ENCODE measurements at regions not wholly inside any gene's neighbourhood (a gene's known extent, or its start where the extent isn't known, plus 50 kb on each side); places are given as distances from the start of the nearest gene placed in this dataset.

- H3K36me3 ChIP-seq (ENCODE audit: control insufficient read depth in 4 of 4, insufficient read depth in 3 of 4, low read depth in 1 of 4, low read length in 3 of 4) = no peaks in the 10 kb centered on the region
- H3K9ac ChIP-seq (ENCODE audit: low read depth in 1 of 2, low read length in 2 of 2) = no peak overlapping the region
- 80% methylated on average over 13 of the region's 13 CpGs for WGBS
- no peaks in the 10 kb centered on the region for H3K4me1 ChIP-seq (ENCODE audit: control insufficient read depth in 4 of 4, insufficient read depth in 4 of 4, low read length in 3 of 4)
- no peaks in the 10 kb centered on the region for H3K27me3 ChIP-seq (ENCODE audit: control insufficient read depth in 4 of 4, insufficient read depth in 4 of 4, low read length in 3 of 4)
- no peak overlapping the region for H3K27ac ChIP-seq (ENCODE audit: low read depth in 1 of 2, low read length in 2 of 2)
- H3K9me3 ChIP-seq (ENCODE audit: control insufficient read depth in 4 of 4, low read length in 3 of 4) = peaks cover 0 to 2% (median 0%) of the 10 kb centered on the region in 4 donors
- no peak for TF ChIP-seq CTCF (IDR thresholded peaks at IDR 0.05; ENCODE audit: low read depth, low read length, missing input control)
- TF ChIP-seq HNF4G (IDR thresholded peaks at IDR 0.05) = no peak
- TF ChIP-seq FOXA2 (IDR thresholded peaks at IDR 0.05) = no peak
- TF ChIP-seq YY1 (IDR thresholded peaks at IDR 0.05) = no peak
- no peak for TF ChIP-seq RAD21 (IDR thresholded peaks at IDR 0.05)
- TF ChIP-seq ZBTB33 (IDR thresholded peaks at IDR 0.05) = no peak
- TF ChIP-seq MAX (IDR thresholded peaks at IDR 0.05) = no peak
- no peak for TF ChIP-seq RXRA (IDR thresholded peaks at IDR 0.05)
- H3K4me3 ChIP-seq (ENCODE audit: low read depth in 1 of 3, low read length in 3 of 3) = no peak overlapping the region
- no peak for DNase-seq (ENCODE audit: low spot score)
These were observed 170.2 kb upstream of the MKI67 start for GRCh38 chr10:128296253-128297007.

GRCh38 chr10:128297709-128298378 lies 171.6 kb upstream of the MKI67 start:
- 61% methylated on average over 11 of the region's 11 CpGs for WGBS

More at GRCh38 chr10:128297709-128298378, 171.6 kb upstream of the MKI67 start:
- Histone ChIP-seq H3K9ac (ENCODE audit: low read depth in 1 of 2, low read length in 2 of 2) (no peak overlapping the region), H3K4me1 (ENCODE audit: control insufficient read depth in 4 of 4, insufficient read depth in 4 of 4, low read length in 3 of 4) (no peaks in the 10 kb centered on the region), H3K4me3 (ENCODE audit: low read depth in 1 of 3, low read length in 3 of 3) (no peak overlapping the region), H3K9me3 (ENCODE audit: control insufficient read depth in 4 of 4, low read length in 3 of 4) (no peaks in the 10 kb centered on the region), H3K36me3 (ENCODE audit: control insufficient read depth in 4 of 4, insufficient read depth in 3 of 4, low read depth in 1 of 4, low read length in 3 of 4) (no peaks in the 10 kb centered on the region), H3K27ac (ENCODE audit: low read depth in 1 of 2, low read length in 2 of 2) (no peak overlapping the region), H3K27me3 (ENCODE audit: control insufficient read depth in 4 of 4, insufficient read depth in 4 of 4, low read length in 3 of 4) (no peaks in the 10 kb centered on the region)
- TF ChIP-seq MAX (IDR thresholded peaks at IDR 0.05) (no peak), TAF1 (conservative IDR thresholded peaks at IDR 0.05) (no peak), RXRA (IDR thresholded peaks at IDR 0.05) (no peak), CTCF (IDR thresholded peaks at IDR 0.05; ENCODE audit: low read depth, low read length, missing input control) (no peak), RAD21 (IDR thresholded peaks at IDR 0.05) (no peak), FOXA1 (IDR thresholded peaks at IDR 0.05) (no peak)
- DNase-seq (ENCODE audit: low spot score) = no peak

All from liver (tissue), 8 donors.